Right lobe of liver (tissue), 6 donors: ENCODE measurements at regions not wholly inside any gene's neighbourhood (a gene's known extent, or its start where the extent isn't known, plus 50 kb on each side); places are given as distances from the start of the nearest gene placed in this dataset.

Source experiments
- ATAC-seq, 4 donors: fragments of 200-7000 bp; cut with Tn5 transposase; one replicate each; pipeline ENCODE4 v1.9.1; 2020; ENCODE audit warnings: mild to moderate bottlenecking in 4 of 4, moderate library complexity in 4 of 4
- DNase-seq, 3 donors: peaks; one replicate each; pipeline ENCODE4 v3.0.0-alpha.2; 2020
- H3K27ac ChIP-seq, 3 donors: fragments of 200-600 bp; one replicate each; pipeline ENCODE4 v1.8.0; 2022
- H3K27me3 ChIP-seq, 2 donors: fragments of 200-600 bp; one replicate each; pipeline ENCODE4 v1.8.0; 2022
- H3K36me3 ChIP-seq, 4 donors: fragments of 200-600 bp; sonication (generic) in 1 of 4; one replicate each; pipeline versions ENCODE4 v1.5.1 to v1.8.0; 2017 to 2022; ENCODE audit warnings: control low read depth in 1 of 4
- H3K4me1 ChIP-seq, 4 donors: fragments of 200-600 bp; sonication (generic) in 1 of 4; one replicate each; pipeline versions ENCODE4 v1.5.1 to v1.8.0; 2017 to 2022; ENCODE audit warnings: control low read depth in 1 of 4
- H3K4me3 ChIP-seq, 3 donors: fragments of 200-600 bp; one replicate each; pipeline ENCODE4 v1.8.0; 2022
- H3K9me3 ChIP-seq, 4 donors: fragments of 200-600 bp; sonication (generic) in 1 of 4; one replicate each; pipeline versions ENCODE4 v1.5.1 to v1.8.0; 2017 to 2022; ENCODE audit warnings: control low read depth in 1 of 4
- CTCF ChIP-seq, 4 donors: fragments of 200-600 bp in 3 of 4; fragments of 450-650 bp in 1 of 4; IDR thresholded peaks; one replicate each; pipeline versions ENCODE4 v1.5.1 to v1.8.0; 2016 to 2022; ENCODE audit warnings: antibody characterized with exemption in 4 of 4, mild to moderate bottlenecking in 2 of 4
- POLR2A ChIP-seq: fragments of 450-650 bp; IDR thresholded peaks from one replicate; pipeline ENCODE4 v1.6.1; 2017; ENCODE audit warnings: antibody characterized with exemption, mild to moderate bottlenecking
- whole genome bisulfite sequencing: methylation state at CpG from one replicate; pipeline ENCODE4 v1.1.6; 2018; ENCODE audit warnings: low coverage, low lambda C conversion rate; ENCODE audit not compliant: insufficient coverage; ENCODE audit errors: missing lambda C conversion rate; 5-methylcytosine and 5-hydroxymethylcytosine counted together
- intact Hi-C, 2 donors: fragments of 100-400 bp; cut with DNase I; formaldehyde crosslinking; loops; one replicate each; pipeline versions ENCODE4 v1.11.2 to v1.14.1; 2022
- donor health status: DM: no; HTN: yes; CAD: no.
- donor health status: DM: no; HTN: no; CAD: no.
- donor health status: DM: no; HTN: no; CAD: no.
- donor health status: DM: no; HTN: yes; CAD: no.
- donor health status: DM: no; HTN: yes; CAD: no.

GRCh38 chr13:84923831-84924230, 875.4 kb downstream of the SLITRK6 start:
- no peaks in the 10 kb centered on the region for H3K27me3 ChIP-seq
- ATAC-seq: no peak
- no peak overlapping the region for H3K27ac ChIP-seq
- 17% methylated on average over 1 of the region's 1 CpG for WGBS
- H3K4me3 ChIP-seq: no peak overlapping the region
- no peaks in the 10 kb centered on the region for H3K4me1 ChIP-seq
- H3K36me3 ChIP-seq: no peaks in the 10 kb centered on the region
- no peak for DNase-seq
- no peak for TF ChIP-seq POLR2A
- TF ChIP-seq CTCF (IDR thresholded peaks at IDR 0.05): no peak
- H3K9me3 ChIP-seq: no peaks in the 10 kb centered on the region
- intact Hi-C loops: no loop called here

GRCh38 chr13:84917252-84917878, 881.9 kb downstream of the SLITRK6 start:
- WGBS: 38% methylated on average over 4 of the region's 4 CpGs
- DNase-seq (no peak), ATAC-seq (peak in 2 of 4 donors; percentile 38 to 54)
- Histone ChIP-seq H3K4me3 (no peak overlapping the region), H3K36me3 (no peaks in the 10 kb centered on the region), H3K27ac (no peak overlapping the region), H3K4me1 (no peaks in the 10 kb centered on the region), H3K9me3 (no peaks in the 10 kb centered on the region), H3K27me3 (no peaks in the 10 kb centered on the region)
- intact Hi-C loops: no loop called here
- TF ChIP-seq POLR2A: no peak
- TF ChIP-seq CTCF (IDR thresholded peaks at IDR 0.05): peak; percentile 37 to 55 (median 42)

- Histone ChIP-seq H3K4me3 (no peak overlapping the region), H3K36me3 (no peaks in the 10 kb centered on the region), H3K27ac (no peak overlapping the region), H3K9me3 (no peaks in the 10 kb centered on the region), H3K27me3 (no peaks in the 10 kb centered on the region), H3K4me1 (no peaks in the 10 kb centered on the region)
- intact Hi-C loops: no loop called here
- TF ChIP-seq POLR2A (no peak), CTCF (IDR thresholded peaks at IDR 0.05) (no peak)
- no peak for ATAC-seq
- 63% methylated on average over 2 of the region's 2 CpGs for WGBS
- DNase-seq: no peak
Measured at GRCh38 chr13:84912720-84913119, 886.5 kb downstream of the SLITRK6 start.

GRCh38 chr13:84910423-84910822, 888.8 kb downstream of the SLITRK6 start:
- ATAC-seq (no peak), DNase-seq (no peak)
- Histone ChIP-seq H3K36me3 (no peaks in the 10 kb centered on the region), H3K27ac (no peak overlapping the region), H3K9me3 (no peaks in the 10 kb centered on the region), H3K4me3 (no peak overlapping the region), H3K4me1 (no peaks in the 10 kb centered on the region), H3K27me3 (no peaks in the 10 kb centered on the region)
- intact Hi-C loops: no loop called here
- WGBS: 29% methylated on average over 2 of the region's 2 CpGs
- TF ChIP-seq CTCF (IDR thresholded peaks at IDR 0.05) (no peak), POLR2A (no peak)

GRCh38 chr13:84903391-84903790, 895.8 kb downstream of the SLITRK6 start:
- Histone ChIP-seq H3K27ac (no peak overlapping the region), H3K4me3 (no peak overlapping the region), H3K4me1 (no peaks in the 10 kb centered on the region), H3K9me3 (no peaks in the 10 kb centered on the region), H3K27me3 (no peaks in the 10 kb centered on the region), H3K36me3 (no peaks in the 10 kb centered on the region)
- TF ChIP-seq CTCF (IDR thresholded peaks at IDR 0.05) (no peak), POLR2A (no peak)
- DNase-seq: no peak
- no peak for ATAC-seq
- intact Hi-C loops: no loop called here
- WGBS: 24% methylated on average over 4 of the region's 4 CpGs
